ENCODE measurements at regions not wholly inside any gene's neighbourhood (a gene's known extent, or its start where the extent isn't known, plus 50 kb on each side); places are given as distances from the start of the nearest gene placed in this dataset.

GRCh38 chr3:106756901-106757300 lies 620.3 kb upstream of the CCDC54 start:
- TF ChIP-seq CTCF (IDR thresholded peaks at IDR 0.05) (no peak), POLR2A (IDR thresholded peaks at IDR 0.05) (no peak)

Data from body of pancreas (tissue), 4 donors.